ENCODE measurements at regions not wholly inside any gene's neighbourhood (a gene's known extent, or its start where the extent isn't known, plus 50 kb on each side); places are given as distances from the start of the nearest gene placed in this dataset.

DNA sequence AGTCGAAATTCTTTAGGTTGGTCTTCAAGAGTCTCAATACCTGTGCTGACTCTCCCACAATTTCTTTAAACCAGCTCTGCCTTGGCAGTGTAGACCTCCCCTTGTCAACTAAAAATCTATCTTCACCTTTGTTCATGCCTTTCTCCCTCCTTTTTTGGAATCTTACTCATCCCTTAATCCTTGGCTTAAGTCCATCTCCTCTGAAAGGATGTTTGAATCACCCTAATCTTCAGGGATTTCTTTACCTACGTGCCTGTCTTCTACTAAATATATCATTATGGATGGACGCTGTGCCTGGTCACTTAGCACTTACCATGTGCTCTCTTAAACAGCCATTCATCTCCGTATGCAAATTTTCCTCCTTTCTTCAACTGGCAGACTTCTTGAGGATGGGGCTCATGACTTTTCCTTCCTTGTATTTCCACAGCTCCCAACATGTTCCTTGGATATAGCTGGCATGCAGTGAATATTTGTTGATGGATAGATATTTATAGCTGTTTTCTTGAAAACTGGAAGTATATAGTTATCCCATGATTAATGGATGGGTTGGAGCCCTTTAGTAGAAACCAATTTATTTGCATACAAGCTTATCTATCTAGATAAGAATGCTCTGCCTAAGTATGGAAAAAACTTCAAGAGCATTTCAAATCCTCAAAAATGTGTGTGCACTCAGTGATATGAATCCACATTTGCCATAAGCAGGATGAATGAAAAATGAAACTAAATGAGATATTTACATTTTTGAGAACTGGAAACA lies 166.6 kb downstream of the SPRY1 start:
- no peak for DNase-seq (ENCODE audit: low read depth in 4 of 4, low spot score in 2 of 4)

DNA sequence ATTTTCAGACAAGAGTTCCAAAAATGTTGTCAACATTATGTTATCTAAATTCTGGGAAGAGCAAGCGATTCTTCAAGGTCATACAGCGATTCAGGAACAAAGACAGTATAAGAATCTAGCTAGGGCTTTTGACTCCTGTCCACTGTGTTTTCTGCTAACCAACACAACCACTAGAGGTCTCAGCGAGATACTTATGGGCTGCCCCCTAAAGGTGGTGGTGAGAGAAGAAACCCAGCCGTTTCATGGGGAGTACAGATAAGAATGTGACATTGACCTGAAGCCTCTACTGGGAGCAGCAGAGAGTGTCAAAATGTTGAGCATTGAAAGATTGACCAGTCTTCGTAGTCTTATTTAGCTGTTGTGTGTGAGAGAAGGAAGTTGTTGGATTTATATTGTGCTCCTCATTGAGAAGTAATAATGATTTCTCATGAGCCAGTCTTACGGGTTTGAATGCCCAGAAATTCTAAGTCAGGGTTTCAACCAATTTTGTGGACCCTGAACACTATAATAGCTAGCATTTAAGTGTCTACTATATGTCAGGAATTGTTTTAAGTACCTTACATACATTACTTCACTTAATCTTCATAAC lies 168.3 kb downstream of the SPRY1 start:
- no peak for DNase-seq (ENCODE audit: low read depth in 4 of 4, low spot score in 2 of 4)

DNA sequence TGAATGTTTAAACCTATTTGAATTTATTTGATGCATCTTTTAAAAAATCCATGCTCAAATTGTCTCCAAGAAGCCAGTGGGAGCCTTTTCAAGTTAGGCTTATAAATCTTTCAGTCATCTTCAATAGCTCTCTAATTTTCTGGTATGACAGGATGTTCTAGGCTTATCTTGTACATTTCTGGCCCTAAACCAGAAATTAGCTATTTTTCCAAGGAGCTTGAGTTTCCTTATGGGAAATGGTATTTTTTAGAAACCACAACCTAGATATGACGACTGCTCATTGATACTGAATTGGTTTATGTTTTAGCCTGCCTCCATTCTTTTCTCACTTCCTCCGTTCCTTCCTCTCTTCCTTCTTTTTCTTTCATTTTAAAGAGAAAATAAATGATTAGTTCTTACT lies 172.3 kb downstream of the SPRY1 start:
- DNase-seq (ENCODE audit: low read depth in 4 of 4, low spot score in 2 of 4): no peak

DNA sequence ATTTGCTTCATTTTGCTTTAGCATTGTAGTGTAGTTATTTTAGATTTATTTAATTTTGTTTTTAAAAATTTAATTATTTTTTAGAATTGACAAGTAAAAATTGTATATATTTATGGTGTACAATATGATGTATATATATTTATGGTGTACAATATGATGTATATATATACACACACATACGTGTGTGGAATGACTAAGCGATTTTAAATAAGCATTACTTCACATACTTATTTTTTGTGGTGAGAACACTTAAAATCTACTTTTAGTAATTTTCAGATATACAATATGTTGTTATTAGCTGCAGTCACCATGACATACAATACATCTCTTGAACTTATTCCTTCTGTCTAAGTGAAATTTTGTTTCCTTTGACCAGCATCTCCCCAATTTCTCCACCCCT lies 172.9 kb downstream of the SPRY1 start:
- no peak for DNase-seq (ENCODE audit: low read depth in 4 of 4, low spot score in 2 of 4)

DNA sequence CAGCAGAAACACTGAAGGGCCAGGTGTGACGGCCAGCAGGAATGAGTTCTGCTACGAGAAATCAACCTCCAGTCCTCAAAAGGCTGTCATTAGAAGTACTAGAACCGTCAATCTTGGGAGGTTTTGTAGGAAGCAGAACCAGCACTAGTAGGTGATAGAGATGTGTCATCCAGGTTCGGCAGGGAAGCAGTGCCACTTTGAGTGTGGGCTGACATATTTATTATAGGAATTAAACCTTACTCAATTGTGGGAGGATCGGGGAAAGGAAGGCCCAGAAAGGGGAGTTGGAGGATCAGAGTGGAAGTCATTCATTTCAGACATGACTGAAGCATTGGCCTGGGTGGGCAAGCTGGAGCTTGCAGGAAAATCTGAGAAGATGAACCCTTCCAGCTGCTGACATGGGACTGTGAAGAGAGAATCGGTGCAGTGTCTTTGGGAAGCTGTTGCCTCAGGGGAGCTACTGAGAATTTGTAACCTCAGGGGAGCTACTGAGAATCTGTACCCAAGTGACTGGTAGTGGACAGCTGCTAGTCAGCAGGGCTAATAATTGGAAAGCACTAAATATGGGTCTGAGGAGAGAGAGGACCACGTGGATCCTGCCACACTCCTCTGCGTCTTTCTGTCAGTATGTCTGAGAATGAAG lies 177.4 kb downstream of the SPRY1 start:
- DNase-seq (ENCODE audit: low read depth in 4 of 4, low spot score in 2 of 4): no peak

DNA sequence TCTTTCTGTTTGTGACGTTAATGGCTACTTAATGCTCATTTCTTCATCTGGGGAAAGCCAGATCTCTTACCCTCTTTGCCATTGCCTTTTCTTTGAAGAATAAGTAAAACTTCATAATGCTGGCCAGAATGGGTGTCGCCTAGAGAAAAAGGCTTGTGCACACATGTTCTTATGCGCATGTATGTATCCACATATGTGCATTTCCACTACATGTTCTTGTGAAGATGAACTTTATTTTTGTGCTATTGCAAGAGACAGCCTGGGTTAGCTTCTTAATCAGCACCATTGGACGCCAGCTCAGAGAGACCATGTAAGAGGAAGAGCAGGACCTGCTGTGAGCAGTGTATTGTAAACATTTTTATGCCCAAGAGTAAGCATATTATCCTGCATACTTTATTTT lies 178.7 kb downstream of the SPRY1 start:
- no peak for DNase-seq (ENCODE audit: low read depth in 4 of 4, low spot score in 2 of 4)

DNA sequence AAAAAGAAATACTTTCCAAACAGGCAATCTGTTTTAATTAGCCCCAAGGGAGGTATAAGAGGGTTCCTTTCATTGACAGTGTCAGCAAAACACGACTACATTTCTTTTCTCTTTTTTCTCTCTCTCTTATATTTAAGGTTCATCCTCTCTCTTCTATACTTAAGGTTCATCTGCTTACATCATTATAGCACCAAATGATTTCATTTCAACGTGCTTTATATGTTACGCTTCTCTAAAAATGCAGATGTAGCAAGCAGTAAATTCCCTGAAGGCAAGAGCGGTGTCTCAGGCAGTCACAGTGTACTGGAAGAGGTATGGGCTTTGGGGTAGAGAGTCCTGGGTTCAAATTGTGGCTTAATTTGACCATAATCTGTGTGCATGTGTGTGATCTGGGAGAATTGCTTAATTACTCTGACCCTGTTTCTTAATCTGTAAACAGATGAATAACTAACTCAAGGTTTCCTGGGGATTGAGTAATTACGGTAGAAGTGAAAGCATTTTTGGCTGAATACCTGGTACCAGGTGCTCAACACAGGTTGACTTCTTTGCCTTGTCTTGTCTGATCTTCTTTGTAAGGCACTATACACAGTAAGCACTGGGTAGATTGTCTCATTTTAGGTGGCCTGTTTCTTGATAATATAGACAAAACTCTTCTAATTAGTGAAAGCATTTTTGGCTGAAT lies 180.8 kb downstream of the SPRY1 start:
- DNase-seq (ENCODE audit: low read depth in 4 of 4, low spot score in 2 of 4): no peak

DNA sequence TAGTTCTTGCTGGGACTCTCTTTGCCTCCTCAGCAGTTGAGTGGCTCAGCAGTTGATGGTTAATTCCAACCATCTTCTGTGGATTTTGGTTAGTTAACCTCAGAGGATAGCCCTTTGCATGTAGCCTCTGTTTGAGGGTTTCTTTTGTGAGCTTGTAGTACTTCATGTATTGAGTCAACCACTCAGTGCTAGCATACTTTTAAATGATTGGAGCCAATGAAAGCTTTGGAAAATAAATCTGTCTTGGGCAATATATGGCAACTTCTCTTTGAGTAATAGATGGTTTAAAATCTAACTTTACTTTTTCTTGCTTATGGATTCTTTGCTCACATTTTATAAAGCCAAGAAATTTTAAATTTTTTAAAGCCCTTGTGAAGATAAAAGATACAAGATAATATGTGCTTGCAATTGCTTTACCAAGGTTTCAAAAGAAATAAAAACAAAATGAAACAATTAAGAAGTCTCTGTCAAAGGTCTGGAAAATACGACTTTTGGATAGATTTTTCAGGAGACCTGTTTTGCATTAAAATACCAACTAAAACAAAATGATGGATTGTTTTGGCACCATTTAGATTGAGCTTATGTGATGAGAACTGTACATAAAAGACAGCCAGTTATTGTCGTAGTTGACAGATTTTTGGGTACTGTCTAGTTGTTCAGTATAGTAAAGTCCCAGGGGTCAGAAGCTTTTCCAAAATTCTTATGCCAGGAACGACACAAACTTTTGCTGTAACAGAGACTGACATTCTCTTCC lies 181.9 kb downstream of the SPRY1 start:
- DNase-seq (ENCODE audit: low read depth in 4 of 4, low spot score in 2 of 4): no peak

DNA sequence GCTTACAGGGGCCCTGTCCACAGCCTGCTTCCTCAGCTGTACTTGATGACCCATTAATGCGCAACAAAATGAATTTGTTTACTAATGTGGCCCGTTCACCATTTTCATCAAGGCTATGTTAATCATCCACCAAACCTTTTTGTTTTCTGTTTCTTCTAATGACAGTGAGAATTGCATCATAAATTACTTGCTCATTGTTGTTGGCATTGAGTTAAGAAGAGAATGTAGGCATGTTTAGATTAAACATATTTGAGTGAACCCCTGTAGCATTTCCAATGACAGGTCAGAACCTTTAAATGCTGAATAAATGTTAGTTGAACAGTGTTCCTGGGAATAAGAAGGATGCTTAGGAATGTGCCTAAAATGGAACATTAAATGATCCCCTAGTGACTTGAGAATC lies 183.4 kb downstream of the SPRY1 start:
- no peak for DNase-seq (ENCODE audit: low read depth in 4 of 4, low spot score in 2 of 4)

DNA sequence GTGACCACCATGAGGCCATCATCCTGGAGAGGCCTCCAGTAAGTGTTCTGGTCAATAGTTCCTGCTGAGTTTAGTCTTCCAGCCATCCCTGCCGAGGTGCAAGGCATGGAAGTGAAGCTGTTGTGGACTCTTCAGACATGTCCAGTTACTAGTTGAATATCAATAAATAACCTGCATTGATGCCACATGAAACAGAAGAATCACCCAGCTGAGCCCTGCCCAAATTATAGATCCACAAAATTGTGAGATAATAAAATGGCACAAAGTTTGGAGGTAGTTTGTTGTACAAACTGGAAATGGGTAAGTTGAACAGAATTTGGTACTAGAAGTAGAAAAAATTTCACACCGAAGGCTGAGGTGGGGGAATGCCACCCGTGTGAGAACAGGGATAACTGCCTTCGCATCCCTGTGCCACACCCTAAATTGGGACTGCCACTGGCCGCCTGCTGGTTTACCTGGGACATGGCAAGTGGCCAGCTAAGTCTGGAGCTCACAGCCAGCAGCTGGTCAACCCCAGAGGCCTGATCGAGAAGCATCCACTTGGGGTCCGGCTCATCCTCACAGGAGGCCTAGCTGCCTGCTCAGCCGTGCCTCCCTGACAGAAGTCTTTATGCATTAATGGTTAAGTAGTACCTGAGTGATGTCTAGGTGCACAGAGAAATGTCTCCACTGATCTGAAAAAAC lies 184.5 kb downstream of the SPRY1 start:
- no peak for DNase-seq (ENCODE audit: low read depth in 4 of 4, low spot score in 2 of 4)

DNA sequence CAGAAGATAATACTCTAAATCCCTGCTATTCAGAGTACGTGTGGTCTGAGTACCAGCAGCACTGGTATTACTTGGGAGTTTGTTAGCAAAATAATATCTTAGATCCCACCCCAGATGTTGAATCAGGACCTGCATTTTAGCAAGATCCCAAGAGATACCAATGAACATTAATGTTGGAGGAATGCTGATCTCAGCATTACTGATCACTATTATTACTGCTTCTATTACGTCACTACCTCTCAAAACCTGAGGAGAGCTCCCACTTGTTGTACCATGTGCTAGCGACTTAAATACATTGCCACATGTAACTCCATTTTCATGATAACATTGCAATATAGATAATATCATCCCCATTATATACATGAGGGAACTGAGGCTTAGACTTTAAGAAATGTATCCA lies 185.2 kb downstream of the SPRY1 start:
- no peak for DNase-seq (ENCODE audit: low read depth in 4 of 4, low spot score in 2 of 4)

DNA sequence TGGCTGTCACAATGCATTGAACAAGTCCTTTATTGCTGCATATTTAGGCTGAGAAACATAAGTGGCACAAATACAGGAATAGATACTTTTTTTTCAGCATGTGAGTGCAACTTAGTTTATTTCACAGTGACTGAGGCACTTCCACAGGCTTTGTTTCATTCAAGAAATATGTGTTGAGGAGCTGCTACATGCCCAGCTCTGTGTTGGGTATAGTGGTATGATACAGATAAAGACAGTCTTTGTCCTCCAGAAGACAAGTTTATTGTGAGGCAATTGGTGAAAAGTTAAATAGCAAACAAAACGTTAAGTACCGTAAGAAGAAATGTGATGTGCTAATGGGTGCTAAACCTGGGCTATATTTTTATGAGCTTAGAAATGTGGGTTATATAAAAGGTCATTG lies 186.4 kb downstream of the SPRY1 start:
- DNase-seq (ENCODE audit: low read depth in 4 of 4, low spot score in 2 of 4): no peak

DNA sequence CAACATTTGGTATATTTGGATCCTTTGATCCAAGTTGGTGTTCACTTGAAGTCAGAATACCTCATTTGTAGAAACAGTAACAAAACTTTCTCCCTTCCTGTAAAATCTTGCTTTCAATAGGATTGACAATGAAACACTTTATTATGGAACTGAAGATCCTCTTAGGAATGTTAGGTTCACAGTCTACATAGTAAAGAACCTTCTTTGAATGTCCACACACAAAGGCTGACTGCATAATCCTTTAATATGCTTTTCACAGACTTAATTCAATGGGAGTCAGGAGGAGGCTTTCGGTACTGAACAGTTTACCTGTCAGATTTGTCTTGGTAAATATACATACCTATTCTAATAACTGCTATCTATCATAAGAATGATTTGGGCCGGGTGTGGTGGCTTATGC lies 188.5 kb downstream of the SPRY1 start:
- no peak for DNase-seq (ENCODE audit: low read depth in 4 of 4, low spot score in 2 of 4)

DNA sequence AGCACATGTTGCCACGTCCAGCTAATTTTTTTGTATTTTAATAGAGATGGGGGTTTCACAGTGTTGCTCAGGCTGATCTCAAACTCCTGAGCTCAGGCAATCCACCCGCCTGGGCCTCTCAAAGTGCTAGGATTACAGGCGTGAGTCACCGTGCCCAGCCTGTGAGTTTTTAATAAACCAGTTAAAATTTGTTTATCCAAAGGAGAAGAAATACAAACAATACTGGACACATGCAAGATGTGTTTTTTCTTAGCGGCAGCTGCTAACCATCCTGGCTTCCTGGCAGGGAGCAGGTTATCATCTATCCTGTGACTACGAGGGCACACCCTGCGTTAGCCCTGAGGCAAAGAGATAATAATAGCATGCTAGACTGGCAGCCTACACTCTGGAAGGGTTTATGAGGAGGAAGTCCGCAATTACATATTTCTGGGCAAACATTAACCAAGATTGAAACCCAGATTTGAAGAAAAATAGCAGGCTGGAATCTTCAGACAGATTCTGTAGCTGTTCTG lies 191.4 kb downstream of the SPRY1 start:
- no peak for DNase-seq (ENCODE audit: low read depth in 4 of 4, low spot score in 2 of 4)

DNA sequence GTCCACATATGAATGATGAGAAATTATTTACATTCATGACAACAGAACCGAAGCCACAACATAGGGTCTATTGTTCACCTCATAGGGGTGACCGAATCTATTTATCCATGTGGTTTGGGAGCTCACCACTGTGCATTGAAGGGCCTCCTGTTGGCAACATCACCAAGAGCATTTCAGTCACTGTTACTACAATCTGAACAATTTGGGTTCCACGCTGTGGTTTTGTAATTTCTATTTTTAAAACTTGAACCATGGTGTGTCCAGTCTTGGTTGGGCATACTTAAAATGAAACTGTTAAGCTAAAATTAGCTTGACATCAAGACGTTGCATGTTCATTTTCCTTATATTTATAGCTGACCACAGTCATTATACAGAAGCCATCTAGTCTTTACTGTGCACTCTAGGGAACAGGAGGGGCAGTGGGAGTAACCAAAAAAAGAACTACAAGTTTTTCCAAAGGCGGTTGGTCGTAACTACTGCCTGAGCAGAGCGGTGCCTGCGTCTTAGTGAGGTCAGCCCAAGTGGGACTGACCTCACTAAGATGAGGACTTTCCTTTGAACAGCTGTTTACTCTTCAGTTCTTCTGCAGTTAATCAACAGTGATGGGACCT lies 192.1 kb downstream of the SPRY1 start:
- no peak for DNase-seq (ENCODE audit: low read depth in 4 of 4, low spot score in 2 of 4)

DNA sequence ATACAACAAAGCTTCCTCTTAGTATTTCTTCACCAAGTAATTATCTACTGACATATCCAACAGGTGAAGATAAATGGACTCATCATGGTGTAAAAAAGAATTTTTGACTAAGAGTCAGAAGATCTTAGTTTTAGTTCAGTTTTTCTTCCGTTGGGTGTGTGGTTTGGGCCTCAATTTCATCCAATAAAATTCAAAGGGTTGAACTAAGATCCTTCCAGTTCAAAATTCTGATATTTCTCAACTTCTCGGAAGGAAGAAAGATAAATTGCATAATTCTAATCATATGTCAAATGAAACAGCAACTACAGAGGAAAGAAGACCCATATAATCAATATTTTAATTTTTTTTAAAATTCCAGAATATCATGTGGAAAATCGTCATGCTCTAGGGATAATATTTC lies 192.7 kb downstream of the SPRY1 start:
- DNase-seq (ENCODE audit: low read depth in 4 of 4, low spot score in 2 of 4): no peak

DNA sequence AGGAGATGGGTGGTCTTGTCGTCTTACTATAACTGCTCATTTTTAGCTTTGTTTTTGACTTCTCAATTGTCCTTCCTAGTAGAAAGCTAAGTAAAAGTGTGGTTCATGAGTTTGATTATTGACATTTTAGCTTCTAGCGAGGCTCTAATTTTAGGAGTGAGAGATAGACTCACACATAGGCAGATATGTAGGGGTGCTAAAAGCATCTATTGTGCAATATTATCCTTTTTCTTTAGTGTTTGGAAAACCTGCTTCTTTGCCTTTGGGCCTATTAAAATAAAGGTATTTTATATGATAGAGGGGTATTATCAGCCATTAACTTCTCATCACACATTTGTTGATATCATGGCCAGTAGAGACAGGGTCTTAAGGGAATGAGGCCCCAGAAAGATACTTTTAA lies 195.3 kb downstream of the SPRY1 start:
- no peak for DNase-seq (ENCODE audit: low read depth in 4 of 4, low spot score in 2 of 4)

DNA sequence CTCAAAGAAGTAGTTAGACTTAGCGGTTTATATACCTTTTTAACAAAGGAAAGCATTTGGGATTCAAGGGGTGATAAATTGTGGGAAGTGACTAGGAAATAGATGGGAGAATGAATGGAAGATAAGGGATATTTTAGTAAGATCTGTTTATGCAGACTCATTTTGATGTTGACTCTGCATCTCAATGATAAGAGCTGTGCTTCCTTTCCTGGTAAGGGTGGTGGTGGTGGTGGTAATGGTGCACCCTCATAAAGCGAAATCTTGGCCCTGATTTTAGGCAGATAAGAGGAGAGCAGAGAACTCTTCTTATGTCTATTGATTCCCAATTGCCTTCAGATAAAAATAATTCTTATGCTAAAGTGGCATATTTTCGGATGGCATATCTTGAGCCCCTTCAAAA lies 197.1 kb downstream of the SPRY1 start:
- DNase-seq (ENCODE audit: low read depth in 4 of 4, low spot score in 2 of 4): no peak

DNA sequence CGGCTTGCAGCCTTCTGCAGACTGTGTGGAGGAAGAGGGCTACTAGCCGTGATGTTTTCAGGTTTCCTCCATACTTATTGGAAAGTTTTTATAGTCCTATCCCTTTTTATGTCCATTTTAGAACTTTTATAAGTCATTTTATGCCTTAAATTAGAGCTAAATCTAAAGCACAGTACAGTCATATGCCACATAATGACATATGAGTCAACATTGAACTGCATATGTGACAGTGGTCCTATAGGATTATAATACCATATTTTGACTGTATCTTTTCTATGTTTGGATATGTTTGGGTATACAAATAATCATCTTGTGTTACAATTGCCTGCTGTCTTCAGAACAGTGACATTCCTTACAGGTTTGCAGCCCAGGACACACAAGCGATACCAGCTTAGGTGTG lies 200.2 kb downstream of the SPRY1 start:
- DNase-seq (ENCODE audit: low read depth in 4 of 4, low spot score in 2 of 4): no peak

DNA sequence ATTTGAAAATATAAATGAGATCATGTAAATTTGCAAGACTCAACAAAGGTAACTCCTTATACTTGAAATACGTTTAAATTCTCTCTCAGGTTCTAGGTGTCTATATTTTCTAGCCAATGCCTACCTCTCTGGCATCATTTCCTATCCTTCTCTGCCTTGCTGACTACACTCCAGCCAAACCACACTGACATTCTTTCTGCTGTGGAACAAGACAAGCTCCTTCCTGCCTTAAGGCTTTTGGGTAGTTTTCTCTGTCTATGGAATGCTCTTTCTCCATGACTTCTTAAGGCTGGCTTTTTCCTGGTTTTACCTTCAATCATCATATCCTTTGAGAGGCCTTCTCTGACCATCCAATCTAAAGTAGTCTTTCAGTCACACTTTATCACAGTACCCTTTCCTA lies 201.0 kb downstream of the SPRY1 start:
- DNase-seq (ENCODE audit: low read depth in 4 of 4, low spot score in 2 of 4): no peak

All from left renal cortex interstitium (tissue), 4 donors.